PC-9 (cell line): ENCODE measurements at regions not wholly inside any gene's neighbourhood (a gene's known extent, or its start where the extent isn't known, plus 50 kb on each side); places are given as distances from the start of the nearest gene placed in this dataset.

Experiments
- EZH2 ChIP-seq: fragments of 200-600 bp; sonication (generic); IDR thresholded peaks from 2 replicates; pipeline ENCODE4 v1.8.0; 2017; ENCODE audit warnings: antibody characterized with exemption, low read depth
- TF ChIP-seq, protein P1 (sequence below): fragments of 200-600 bp; sonication (generic); conservative IDR thresholded peaks from 2 replicates; pipeline ENCODE4 v1.6.1; 2017; ENCODE audit warnings: mixed run types, antibody characterized with exemption, mild to moderate bottlenecking, moderate library complexity

DNA sequence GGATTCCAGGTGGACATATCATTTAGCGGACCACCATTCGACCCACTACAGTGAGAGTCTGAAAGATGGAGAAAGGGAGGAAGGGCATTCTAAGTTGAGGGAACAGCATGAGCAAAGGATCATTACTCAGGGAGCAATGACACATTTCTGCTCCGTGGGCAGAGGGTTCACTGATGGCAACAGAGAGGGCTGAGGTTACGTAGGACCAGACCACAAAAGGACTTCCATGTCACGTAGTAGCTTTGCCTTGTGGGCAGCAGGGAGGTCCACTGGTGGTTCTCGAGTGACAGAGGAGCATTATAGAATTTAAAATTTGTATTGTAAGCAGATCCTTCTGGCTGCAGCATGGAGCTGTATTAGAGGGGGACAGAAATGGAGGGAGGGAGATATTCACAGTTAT is 109.7 kb upstream of the NAV2 start:
- TF ChIP-seq, protein P1, sequence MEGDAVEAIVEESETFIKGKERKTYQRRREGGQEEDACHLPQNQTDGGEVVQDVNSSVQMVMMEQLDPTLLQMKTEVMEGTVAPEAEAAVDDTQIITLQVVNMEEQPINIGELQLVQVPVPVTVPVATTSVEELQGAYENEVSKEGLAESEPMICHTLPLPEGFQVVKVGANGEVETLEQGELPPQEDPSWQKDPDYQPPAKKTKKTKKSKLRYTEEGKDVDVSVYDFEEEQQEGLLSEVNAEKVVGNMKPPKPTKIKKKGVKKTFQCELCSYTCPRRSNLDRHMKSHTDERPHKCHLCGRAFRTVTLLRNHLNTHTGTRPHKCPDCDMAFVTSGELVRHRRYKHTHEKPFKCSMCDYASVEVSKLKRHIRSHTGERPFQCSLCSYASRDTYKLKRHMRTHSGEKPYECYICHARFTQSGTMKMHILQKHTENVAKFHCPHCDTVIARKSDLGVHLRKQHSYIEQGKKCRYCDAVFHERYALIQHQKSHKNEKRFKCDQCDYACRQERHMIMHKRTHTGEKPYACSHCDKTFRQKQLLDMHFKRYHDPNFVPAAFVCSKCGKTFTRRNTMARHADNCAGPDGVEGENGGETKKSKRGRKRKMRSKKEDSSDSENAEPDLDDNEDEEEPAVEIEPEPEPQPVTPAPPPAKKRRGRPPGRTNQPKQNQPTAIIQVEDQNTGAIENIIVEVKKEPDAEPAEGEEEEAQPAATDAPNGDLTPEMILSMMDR: no peak
- TF ChIP-seq EZH2: no peak
